OCI-LY7 (cell line): ENCODE measurements at regions not wholly inside any gene's neighbourhood (a gene's known extent, or its start where the extent isn't known, plus 50 kb on each side); places are given as distances from the start of the nearest gene placed in this dataset.

Source experiments
- EZH2phosphoT487 ChIP-seq: fragments of 200-600 bp; sonication (generic); IDR thresholded peaks from 2 replicates; pipeline ENCODE4 v1.6.1; 2018; ENCODE audit warnings: low read depth, borderline replicate concordance, mild to moderate bottlenecking, mixed run types, antibody characterized with exemption, low read length, moderate library complexity, mixed read lengths
- TF ChIP-seq, protein P1 (sequence below): fragments of 200-600 bp; sonication (generic); conservative IDR thresholded peaks from 2 replicates; pipeline ENCODE4 v1.5.1; 2014; ENCODE audit warnings: mild to moderate bottlenecking, antibody characterized with exemption, low read length, moderate library complexity, mixed read lengths

DNA sequence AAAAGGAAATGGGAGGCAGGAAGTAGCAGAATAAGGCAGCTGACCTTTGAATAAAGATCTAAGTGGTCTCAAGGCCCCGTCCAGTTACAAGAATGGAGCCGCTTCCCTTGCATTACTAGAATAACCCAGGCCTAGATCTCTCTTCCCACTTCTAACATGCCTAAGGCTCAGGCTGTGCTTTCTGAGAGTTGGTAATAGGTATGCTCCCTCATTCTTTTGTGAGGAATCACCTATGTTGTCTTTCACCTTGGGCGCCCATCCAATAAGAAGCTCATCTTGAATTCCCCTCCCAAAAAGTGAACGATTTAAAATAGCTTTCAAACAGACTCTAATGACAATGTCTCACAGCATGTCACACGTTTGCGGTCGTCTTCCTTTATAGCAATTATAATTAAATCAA, 101.2 kb downstream of the KCNJ2 start:
- TF ChIP-seq, protein P1, sequence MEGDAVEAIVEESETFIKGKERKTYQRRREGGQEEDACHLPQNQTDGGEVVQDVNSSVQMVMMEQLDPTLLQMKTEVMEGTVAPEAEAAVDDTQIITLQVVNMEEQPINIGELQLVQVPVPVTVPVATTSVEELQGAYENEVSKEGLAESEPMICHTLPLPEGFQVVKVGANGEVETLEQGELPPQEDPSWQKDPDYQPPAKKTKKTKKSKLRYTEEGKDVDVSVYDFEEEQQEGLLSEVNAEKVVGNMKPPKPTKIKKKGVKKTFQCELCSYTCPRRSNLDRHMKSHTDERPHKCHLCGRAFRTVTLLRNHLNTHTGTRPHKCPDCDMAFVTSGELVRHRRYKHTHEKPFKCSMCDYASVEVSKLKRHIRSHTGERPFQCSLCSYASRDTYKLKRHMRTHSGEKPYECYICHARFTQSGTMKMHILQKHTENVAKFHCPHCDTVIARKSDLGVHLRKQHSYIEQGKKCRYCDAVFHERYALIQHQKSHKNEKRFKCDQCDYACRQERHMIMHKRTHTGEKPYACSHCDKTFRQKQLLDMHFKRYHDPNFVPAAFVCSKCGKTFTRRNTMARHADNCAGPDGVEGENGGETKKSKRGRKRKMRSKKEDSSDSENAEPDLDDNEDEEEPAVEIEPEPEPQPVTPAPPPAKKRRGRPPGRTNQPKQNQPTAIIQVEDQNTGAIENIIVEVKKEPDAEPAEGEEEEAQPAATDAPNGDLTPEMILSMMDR: no peak
- TF ChIP-seq EZH2phosphoT487: no peak
